Osteocyte (in vitro differentiated cells): ENCODE measurements at regions not wholly inside any gene's neighbourhood (a gene's known extent, or its start where the extent isn't known, plus 50 kb on each side); places are given as distances from the start of the nearest gene placed in this dataset.

Experiments
- DNase-seq: peaks from one replicate; pipeline ENCODE4 v3.0.0; 2021; ENCODE audit warnings: mixed read lengths; ENCODE audit not compliant: unreplicated experiment; ENCODE audit errors: extremely low spot score
- H3K27ac Mint-ChIP-seq: one replicate; pipeline ENCODE4 v1.8.0; 2021; ENCODE audit warnings: mild to moderate bottlenecking, mixed read lengths; ENCODE audit not compliant: unreplicated experiment
- H3K27me3 Mint-ChIP-seq: one replicate; pipeline ENCODE4 v1.8.0; 2021; ENCODE audit warnings: mixed read lengths; ENCODE audit not compliant: unreplicated experiment
- H3K36me3 Mint-ChIP-seq: one replicate; pipeline ENCODE4 v1.8.0; 2021; ENCODE audit warnings: mixed read lengths; ENCODE audit not compliant: unreplicated experiment
- H3K4me1 Mint-ChIP-seq: one replicate; pipeline ENCODE4 v1.8.0; 2021; ENCODE audit warnings: mixed read lengths; ENCODE audit not compliant: unreplicated experiment
- H3K4me3 Mint-ChIP-seq: one replicate; pipeline ENCODE4 v1.8.0; 2021; ENCODE audit warnings: mild to moderate bottlenecking, moderate library complexity, mixed read lengths; ENCODE audit not compliant: unreplicated experiment
- H3K9me3 Mint-ChIP-seq: one replicate; pipeline ENCODE4 v1.8.0; 2021; ENCODE audit warnings: mixed read lengths; ENCODE audit not compliant: unreplicated experiment
- CTCF ChIP-seq: fragments of 200-600 bp; sonication (generic); IDR thresholded peaks from 2 replicates; pipeline ENCODE4 v1.5.0; 2021; ENCODE audit warnings: antibody characterized with exemption, mild to moderate bottlenecking, moderate library complexity

- Mint-ChIP-seq H3K27ac (no peak overlapping the region), H3K27me3 (no peaks in the 10 kb centered on the region), H3K4me1 (peaks cover 3% of the 10 kb centered on the region), H3K4me3 (no peak overlapping the region), H3K36me3 (no peaks in the 10 kb centered on the region), H3K9me3 (no peaks in the 10 kb centered on the region)
- no peak for TF ChIP-seq CTCF
- no peak for DNase-seq
Observed at GRCh38 chr19:31111741-31112140, 237.5 kb downstream of the TSHZ3 start.

GRCh38 chr19:31110336-31110735 lies 238.9 kb downstream of the TSHZ3 start:
- Mint-ChIP-seq H3K27me3 (peaks cover 2% of the 10 kb centered on the region), H3K4me3 (no peak overlapping the region), H3K27ac (no peak overlapping the region), H3K9me3 (no peaks in the 10 kb centered on the region), H3K4me1 (peaks cover 3% of the 10 kb centered on the region), H3K36me3 (no peaks in the 10 kb centered on the region)
- TF ChIP-seq CTCF, result peak; percentile 18
- no peak for DNase-seq

GRCh38 chr19:31109636-31110035 lies 239.6 kb downstream of the TSHZ3 start:
- no peak overlapping the region for H3K27ac Mint-ChIP-seq
- DNase-seq, result no peak
- no peak for TF ChIP-seq CTCF

GRCh38 chr19:31107096-31107495 lies 242.1 kb downstream of the TSHZ3 start:
- Mint-ChIP-seq H3K27me3 (peaks cover 2% of the 10 kb centered on the region), H3K4me1 (no peaks in the 10 kb centered on the region), H3K9me3 (no peaks in the 10 kb centered on the region), H3K36me3 (no peaks in the 10 kb centered on the region), H3K4me3 (no peak overlapping the region), H3K27ac (no peak overlapping the region)
- TF ChIP-seq CTCF, result no peak
- no peak for DNase-seq

More at GRCh38 chr19:31109636-31110035, 239.6 kb downstream of the TSHZ3 start:
- no peaks in the 10 kb centered on the region for H3K9me3 Mint-ChIP-seq
- peaks cover 2% of the 10 kb centered on the region for H3K27me3 Mint-ChIP-seq
- H3K36me3 Mint-ChIP-seq, result no peaks in the 10 kb centered on the region
- no peak overlapping the region for H3K4me3 Mint-ChIP-seq
- H3K4me1 Mint-ChIP-seq, result peaks cover 3% of the 10 kb centered on the region

- Mint-ChIP-seq H3K4me3 (no peak overlapping the region), H3K27me3 (peaks cover 2% of the 10 kb centered on the region), H3K4me1 (peaks cover 3% of the 10 kb centered on the region), H3K27ac (no peak overlapping the region), H3K36me3 (no peaks in the 10 kb centered on the region), H3K9me3 (no peaks in the 10 kb centered on the region)
- DNase-seq, result no peak
- no peak for TF ChIP-seq CTCF
Observed at GRCh38 chr19:31105761-31106160, 243.5 kb downstream of the TSHZ3 start.
